Keratinocyte (primary cell): ENCODE measurements at regions not wholly inside any gene's neighbourhood (a gene's known extent, or its start where the extent isn't known, plus 50 kb on each side); places are given as distances from the start of the nearest gene placed in this dataset.

Experiments used
- DNase-seq: peaks from one replicate; pipeline ENCODE4 v3.0.0-alpha.2; 2011; ENCODE audit warnings: low read depth, missing footprints, low spot score
- FAIRE-seq: peaks from 2 replicates; lab custom pipeline; 2011; peaks lifted over from hg19 to GRCh38; lab: Jason Lieb, UNC
- H2AFZ ChIP-seq: 2 replicates; pipeline ENCODE4 v1.6.0; 2012; ENCODE audit warnings: low read length, control low read depth, inconsistent platforms; ENCODE audit not compliant: control insufficient read depth
- H3K27ac ChIP-seq: 2 replicates; pipeline ENCODE4 v1.5.1; 2011; ENCODE audit warnings: low read length; ENCODE audit not compliant: control insufficient read depth, insufficient read depth
- H3K27me3 ChIP-seq: 3 replicates; pipeline ENCODE4 v1.6.0; 2011; ENCODE audit warnings: low read length; ENCODE audit not compliant: control insufficient read depth, insufficient read depth; ENCODE audit errors: extremely low read depth
- H3K36me3 ChIP-seq, 2 experiments: 2 replicates in 1 of 2; 3 replicates in 1 of 2; pipeline ENCODE4 v1.5.1; 2011; ENCODE audit warnings: low read length in 2 of 2, mild to moderate bottlenecking in 1 of 2; ENCODE audit not compliant: control insufficient read depth in 2 of 2, insufficient read depth in 2 of 2; ENCODE audit errors: extremely low read depth in 1 of 2
- H3K4me1 ChIP-seq: 3 replicates; pipeline ENCODE4 v1.5.1; 2011; ENCODE audit warnings: low read length; ENCODE audit not compliant: control insufficient read depth, insufficient read depth; ENCODE audit errors: extremely low read depth
- H3K4me2 ChIP-seq: 3 replicates; pipeline ENCODE4 v1.6.0; 2011; ENCODE audit warnings: low read depth, low read length; ENCODE audit not compliant: control insufficient read depth, insufficient read depth; ENCODE audit errors: extremely low read depth
- H3K4me3 ChIP-seq, 3 experiments: fragments of 200-600 bp in 1 of 3; sonication (generic) in 1 of 3; 2 replicates in 2 of 3; 3 replicates in 1 of 3; pipeline ENCODE4 v1.5.1; 2011 to 2016; ENCODE audit warnings: low read length in 3 of 3, mild to moderate bottlenecking in 3 of 3, control low read depth in 2 of 3, inconsistent platforms in 1 of 3, low read depth in 1 of 3, mixed read lengths in 1 of 3, mixed run types in 1 of 3, moderate library complexity in 1 of 3; ENCODE audit not compliant: control insufficient read depth in 2 of 3, insufficient read depth in 2 of 3; ENCODE audit errors: extremely low read depth in 1 of 3
- H3K79me2 ChIP-seq: 2 replicates; pipeline ENCODE4 v1.6.0; 2012; ENCODE audit warnings: low read length; ENCODE audit not compliant: control insufficient read depth, insufficient read depth
- H3K9ac ChIP-seq: 3 replicates; pipeline ENCODE4 v1.6.0; 2011; ENCODE audit warnings: low read length; ENCODE audit not compliant: control insufficient read depth, insufficient read depth; ENCODE audit errors: extremely low read depth
- H3K9me1 ChIP-seq: 3 replicates; pipeline ENCODE4 v1.6.0; 2011; ENCODE audit warnings: low read length; ENCODE audit not compliant: control insufficient read depth, insufficient read depth; ENCODE audit errors: extremely low read depth
- H3K9me3 ChIP-seq: 2 replicates; pipeline ENCODE4 v1.5.1; 2012; ENCODE audit warnings: low read depth, low read length; ENCODE audit not compliant: control insufficient read depth
- H4K20me1 ChIP-seq: 3 replicates; pipeline ENCODE4 v1.6.0; 2011; ENCODE audit warnings: low read length; ENCODE audit not compliant: control insufficient read depth, insufficient read depth; ENCODE audit errors: extremely low read depth
- EZH2 ChIP-seq: IDR thresholded peaks from one replicate; pipeline ENCODE4 v1.6.1; 2012; ENCODE audit warnings: inconsistent platforms, mild to moderate bottlenecking, low read length, moderate library complexity
- dilution Hi-C: fragments of 300-500 bp; cut with MboI; formaldehyde crosslinking; loops from one replicate; pipeline ENCODE4 v1.7.0; 2020; ENCODE audit warnings: low sequenced_read_pairs; ENCODE audit not compliant: extremely low pct_ligation_motif_present
- TF ChIP-seq, protein P1 (sequence below), 3 experiments: IDR thresholded peaks in 1 of 3; conservative IDR thresholded peaks in 1 of 3; optimal IDR thresholded peaks in 1 of 3; 2 replicates in 2 of 3; 3 replicates in 1 of 3; pipeline versions ENCODE3 to v1.5.1; 2011; ENCODE audit warnings: low read length in 3 of 3, mild to moderate bottlenecking in 3 of 3, moderate library complexity in 2 of 3, control low read depth in 1 of 3, inconsistent platforms in 1 of 3; ENCODE audit not compliant: insufficient read depth in 2 of 3; ENCODE audit errors: extremely low read depth in 1 of 3

DNA sequence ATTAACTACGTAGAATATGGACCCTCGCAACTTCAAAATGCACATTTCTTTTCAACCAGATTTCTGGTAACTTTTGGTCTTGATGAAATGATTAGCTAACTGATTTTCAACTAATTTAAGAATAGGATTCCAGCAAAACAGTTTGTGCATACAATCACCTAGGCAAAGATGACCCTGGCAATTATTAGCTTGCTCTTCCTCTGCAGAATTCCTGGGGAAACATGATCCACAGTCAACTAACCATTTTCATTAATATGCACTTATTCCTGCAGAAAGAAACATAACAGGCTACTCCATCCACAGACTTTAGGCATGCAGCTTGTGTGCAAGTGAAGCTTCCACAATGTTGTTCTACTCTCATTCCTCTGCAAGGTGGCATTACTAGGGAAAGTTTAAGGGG lies 1150.8 kb upstream of the FANCL start:
- peaks cover 7% of the 10 kb centered on the region for H3K4me1 ChIP-seq
- H3K79me2 ChIP-seq = no peaks in the 10 kb centered on the region
- FAIRE-seq (no peak), DNase-seq (no peak)
- no peak overlapping the region for H3K4me2 ChIP-seq
- no peak overlapping the region for H3K4me3 ChIP-seq
- no peaks in the 10 kb centered on the region for H4K20me1 ChIP-seq
- H3K36me3 ChIP-seq = no peaks in the 10 kb centered on the region
- no peak overlapping the region for H3K9ac ChIP-seq
- no peaks in the 10 kb centered on the region for H3K9me1 ChIP-seq
- TF ChIP-seq, protein P1, sequence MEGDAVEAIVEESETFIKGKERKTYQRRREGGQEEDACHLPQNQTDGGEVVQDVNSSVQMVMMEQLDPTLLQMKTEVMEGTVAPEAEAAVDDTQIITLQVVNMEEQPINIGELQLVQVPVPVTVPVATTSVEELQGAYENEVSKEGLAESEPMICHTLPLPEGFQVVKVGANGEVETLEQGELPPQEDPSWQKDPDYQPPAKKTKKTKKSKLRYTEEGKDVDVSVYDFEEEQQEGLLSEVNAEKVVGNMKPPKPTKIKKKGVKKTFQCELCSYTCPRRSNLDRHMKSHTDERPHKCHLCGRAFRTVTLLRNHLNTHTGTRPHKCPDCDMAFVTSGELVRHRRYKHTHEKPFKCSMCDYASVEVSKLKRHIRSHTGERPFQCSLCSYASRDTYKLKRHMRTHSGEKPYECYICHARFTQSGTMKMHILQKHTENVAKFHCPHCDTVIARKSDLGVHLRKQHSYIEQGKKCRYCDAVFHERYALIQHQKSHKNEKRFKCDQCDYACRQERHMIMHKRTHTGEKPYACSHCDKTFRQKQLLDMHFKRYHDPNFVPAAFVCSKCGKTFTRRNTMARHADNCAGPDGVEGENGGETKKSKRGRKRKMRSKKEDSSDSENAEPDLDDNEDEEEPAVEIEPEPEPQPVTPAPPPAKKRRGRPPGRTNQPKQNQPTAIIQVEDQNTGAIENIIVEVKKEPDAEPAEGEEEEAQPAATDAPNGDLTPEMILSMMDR (optimal IDR thresholded peaks at IDR 0.05 in 1 of 3, IDR thresholded peaks at IDR 0.05 in 1 of 3, conservative IDR thresholded peaks at IDR 0.05 in 1 of 3; ENCODE audit: extremely low read depth in 1 of 3, insufficient read depth in 2 of 3, low read length in 3 of 3) = no peak
- TF ChIP-seq EZH2 = no peak
- H2AFZ ChIP-seq = no peak overlapping the region
- H3K9me3 ChIP-seq = no peaks in the 10 kb centered on the region
- dilution Hi-C loops = no loop called here
- no peak overlapping the region for H3K27ac ChIP-seq
- no peaks in the 10 kb centered on the region for H3K27me3 ChIP-seq

DNA sequence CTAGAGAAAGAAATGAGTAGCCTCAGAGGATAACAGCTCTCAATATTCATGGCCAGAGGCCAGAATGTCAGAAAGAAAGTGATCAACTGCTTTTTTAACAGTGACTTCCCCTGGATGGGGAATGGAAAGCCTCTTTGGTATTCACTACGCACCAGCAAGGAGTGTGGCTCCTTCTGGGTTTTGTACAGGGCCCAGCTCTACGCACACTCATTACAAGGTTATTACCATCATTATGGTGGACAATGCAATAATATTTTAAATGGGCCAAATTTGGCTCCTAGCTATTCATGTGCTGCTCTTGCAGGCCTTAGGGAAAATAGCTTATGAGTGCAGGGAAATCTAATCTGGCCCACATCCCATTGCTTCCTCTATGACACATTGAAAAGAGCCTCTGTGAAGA lies 1149.5 kb upstream of the FANCL start:
- H3K9ac ChIP-seq = no peak overlapping the region
- H3K9me1 ChIP-seq = no peaks in the 10 kb centered on the region
- H4K20me1 ChIP-seq = no peaks in the 10 kb centered on the region
- FAIRE-seq = no peak
- H3K4me3 ChIP-seq = no peak overlapping the region
- DNase-seq = no peak
- H3K27me3 ChIP-seq = no peaks in the 10 kb centered on the region
- dilution Hi-C loops = no loop called here
- no peak overlapping the region for H3K27ac ChIP-seq
- no peak overlapping the region for H3K4me2 ChIP-seq
- H3K36me3 ChIP-seq = no peaks in the 10 kb centered on the region
- no peak overlapping the region for H2AFZ ChIP-seq
- peaks cover 7% of the 10 kb centered on the region for H3K4me1 ChIP-seq
- no peak for TF ChIP-seq EZH2
- TF ChIP-seq, protein P1 (optimal IDR thresholded peaks at IDR 0.05 in 1 of 3, IDR thresholded peaks at IDR 0.05 in 1 of 3, conservative IDR thresholded peaks at IDR 0.05 in 1 of 3; ENCODE audit: extremely low read depth in 1 of 3, insufficient read depth in 2 of 3, low read length in 3 of 3) = no peak
- no peaks in the 10 kb centered on the region for H3K9me3 ChIP-seq
- H3K79me2 ChIP-seq = no peaks in the 10 kb centered on the region
